Ovary (tissue), 3 donors: ENCODE measurements at regions not wholly inside any gene's neighbourhood (a gene's known extent, or its start where the extent isn't known, plus 50 kb on each side); places are given as distances from the start of the nearest gene placed in this dataset.

Experiments used
- CTCF ChIP-seq, 3 donors: fragments of 450-650 bp in 2 of 3; fragments of 200-600 bp in 1 of 3; IDR thresholded peaks; one replicate each; pipeline versions ENCODE4 v1.5.1 to v1.8.0; 2016 to 2022; ENCODE audit warnings: antibody characterized with exemption in 3 of 3, mild to moderate bottlenecking in 1 of 3
- EP300 ChIP-seq: sonication (generic); formaldehyde crosslinking; IDR thresholded peaks from one replicate; pipeline ENCODE4 v1.6.1; 2017; ENCODE audit warnings: antibody characterized with exemption
- POLR2A ChIP-seq: fragments of 450-650 bp; IDR thresholded peaks from one replicate; pipeline ENCODE4 v1.6.1; 2017; ENCODE audit warnings: antibody characterized with exemption, mild to moderate bottlenecking, moderate library complexity
- donor health status: DM: no; HTN: no; CAD: no.

GRCh38 chr4:42311591-42311990, 85.7 kb upstream of the SHISA3 start:
- no peak for TF ChIP-seq POLR2A
- TF ChIP-seq EP300: no peak
- no peak for TF ChIP-seq CTCF (IDR thresholded peaks at IDR 0.05)
